ENCODE measurements at regions not wholly inside any gene's neighbourhood (a gene's known extent, or its start where the extent isn't known, plus 50 kb on each side); places are given as distances from the start of the nearest gene placed in this dataset.

GRCh38 chr13:74229242-74229641 is 95.0 kb upstream of the KLF12 start:
- no peaks in the 10 kb centered on the region for H3K9me3 ChIP-seq
- no peak overlapping the region for H3K9ac ChIP-seq (ENCODE audit: low read depth in 2 of 2, low read length in 2 of 2)
- H3K27me3 ChIP-seq: no peaks in the 10 kb centered on the region
- no peak overlapping the region for H3K27ac ChIP-seq
- no peaks in the 10 kb centered on the region for H3K4me1 ChIP-seq
- intact Hi-C loops (cut with DNase I): no loop called here
- H3K36me3 ChIP-seq: no peaks in the 10 kb centered on the region
- DNase-seq: no peak
- no peak for TF ChIP-seq CTCF (IDR thresholded peaks at IDR 0.05)
- H3K4me3 ChIP-seq: no peak overlapping the region

GRCh38 chr13:74227476-74228158 is 93.4 kb upstream of the KLF12 start:
- no peaks in the 10 kb centered on the region for H3K27me3 ChIP-seq
- H3K4me3 ChIP-seq: no peak overlapping the region
- H3K9ac ChIP-seq (ENCODE audit: low read depth in 2 of 2, low read length in 2 of 2): no peak overlapping the region
- H3K9me3 ChIP-seq: no peaks in the 10 kb centered on the region
- intact Hi-C loops (cut with DNase I): no loop called here
- TF ChIP-seq CTCF (IDR thresholded peaks at IDR 0.05): no peak
- no peak overlapping the region for H3K27ac ChIP-seq
- DNase-seq: no peak
- no peaks in the 10 kb centered on the region for H3K4me1 ChIP-seq
- no peaks in the 10 kb centered on the region for H3K36me3 ChIP-seq

- no peak for TF ChIP-seq CTCF (IDR thresholded peaks at IDR 0.05)
- H3K27me3 ChIP-seq: no peaks in the 10 kb centered on the region
- DNase-seq: no peak
These were observed 92.7 kb upstream of the KLF12 start for GRCh38 chr13:74226791-74227475.

GRCh38 chr13:74221752-74222151 is 87.5 kb upstream of the KLF12 start:
- no peak overlapping the region for H3K9ac ChIP-seq (ENCODE audit: low read depth in 2 of 2, low read length in 2 of 2)
- intact Hi-C loops (cut with DNase I): no loop called here
- no peaks in the 10 kb centered on the region for H3K9me3 ChIP-seq
- no peaks in the 10 kb centered on the region for H3K27me3 ChIP-seq
- H3K27ac ChIP-seq: no peak overlapping the region
- no peak for TF ChIP-seq CTCF (IDR thresholded peaks at IDR 0.05)
- no peaks in the 10 kb centered on the region for H3K36me3 ChIP-seq
- no peak overlapping the region for H3K4me3 ChIP-seq
- DNase-seq: no peak
- no peaks in the 10 kb centered on the region for H3K4me1 ChIP-seq

More at GRCh38 chr13:74226791-74227475, 92.7 kb upstream of the KLF12 start:
- Histone ChIP-seq H3K9me3 (no peaks in the 10 kb centered on the region), H3K9ac (ENCODE audit: low read depth in 2 of 2, low read length in 2 of 2) (no peak overlapping the region), H3K4me1 (no peaks in the 10 kb centered on the region), H3K36me3 (no peaks in the 10 kb centered on the region), H3K27ac (no peak overlapping the region), H3K4me3 (no peak overlapping the region)
- intact Hi-C loops (cut with DNase I): no loop called here

GRCh38 chr13:74219566-74219965 is 85.4 kb upstream of the KLF12 start:
- Histone ChIP-seq H3K27ac (no peak overlapping the region), H3K4me3 (no peak overlapping the region), H3K9me3 (no peaks in the 10 kb centered on the region), H3K9ac (ENCODE audit: low read depth in 2 of 2, low read length in 2 of 2) (no peak overlapping the region), H3K36me3 (no peaks in the 10 kb centered on the region), H3K4me1 (no peaks in the 10 kb centered on the region), H3K27me3 (no peaks in the 10 kb centered on the region)
- no peak for DNase-seq
- no peak for TF ChIP-seq CTCF (IDR thresholded peaks at IDR 0.05)
- intact Hi-C loops (cut with DNase I): no loop called here

All from colonic mucosa (tissue), 4 donors.